ENCODE measurements at regions not wholly inside any gene's neighbourhood (a gene's known extent, or its start where the extent isn't known, plus 50 kb on each side); places are given as distances from the start of the nearest gene placed in this dataset.
"Not testable (repeated sequence)": the region's sequence is repeated elsewhere in the genome, so short reads cannot be mapped to it uniquely, and the experiment has no call there.

DNA sequence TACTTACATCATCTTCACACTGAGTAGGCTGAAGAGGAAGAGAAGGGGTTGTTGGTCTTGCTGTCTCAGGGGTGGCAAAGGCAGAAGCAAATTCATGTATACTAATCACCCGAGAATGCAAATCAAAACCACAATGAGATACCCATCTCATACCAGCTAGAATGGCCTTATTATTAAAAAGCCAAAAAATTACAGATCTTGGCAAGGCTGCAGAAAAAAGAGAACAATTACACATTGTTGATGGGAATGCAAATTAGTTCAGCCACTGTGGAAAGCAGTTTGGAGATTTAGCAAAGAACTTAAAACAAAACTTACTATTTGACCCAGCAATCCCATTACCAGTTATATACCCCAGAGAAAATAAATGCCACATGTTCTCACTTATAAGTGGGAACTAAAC lies 154.9 kb downstream of the SEC23A start:
- H3K27ac ChIP-seq (ENCODE audit: insufficient read depth, low read length, poor library complexity, severe bottlenecking) = no peak overlapping the region
- H3K4me3 ChIP-seq (ENCODE audit: insufficient read depth, low read depth, low read length, poor library complexity, severe bottlenecking) = no peak overlapping the region
- H3K4me1 ChIP-seq (ENCODE audit: control insufficient read depth, insufficient read depth, low read length, poor library complexity, severe bottlenecking) = no peaks in the 10 kb centered on the region
- DNase-seq = no peak
- H3K9me3 ChIP-seq (ENCODE audit: control insufficient read depth, low read length) = no peaks in the 10 kb centered on the region
- no peaks in the 10 kb centered on the region for H3K27me3 ChIP-seq (replicated peaks; ENCODE audit: control insufficient read depth, insufficient read depth, low read length, poor library complexity, severe bottlenecking)
- H3K36me3 ChIP-seq (ENCODE audit: control insufficient read depth, insufficient read depth, low read length) = no peaks in the 10 kb centered on the region

DNA sequence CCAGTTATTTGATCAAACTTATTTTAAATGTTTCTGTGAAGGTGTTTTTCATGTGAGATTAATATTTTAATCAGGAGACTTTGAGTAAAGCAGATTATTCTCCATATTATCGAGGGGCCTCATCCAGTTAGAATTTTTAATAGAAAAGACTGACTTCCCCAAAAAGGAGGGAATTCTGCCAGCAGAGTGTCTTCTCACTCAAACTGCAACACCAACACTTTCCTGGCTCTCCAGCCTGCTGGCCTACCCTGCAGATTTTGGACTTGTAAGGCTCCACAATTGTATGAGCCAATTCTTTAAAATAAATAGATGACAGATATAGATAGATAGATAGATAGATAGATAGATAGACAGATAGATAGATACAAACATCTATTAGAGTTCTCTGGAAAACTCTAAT lies 155.7 kb downstream of the SEC23A start:
- H3K4me3 ChIP-seq (ENCODE audit: insufficient read depth, low read depth, low read length, poor library complexity, severe bottlenecking) = no peak overlapping the region
- no peaks in the 10 kb centered on the region for H3K27me3 ChIP-seq (replicated peaks; ENCODE audit: control insufficient read depth, insufficient read depth, low read length, poor library complexity, severe bottlenecking)
- DNase-seq = no peak
- no peaks in the 10 kb centered on the region for H3K36me3 ChIP-seq (ENCODE audit: control insufficient read depth, insufficient read depth, low read length)
- no peak overlapping the region for H3K27ac ChIP-seq (ENCODE audit: insufficient read depth, low read length, poor library complexity, severe bottlenecking)
- H3K9me3 ChIP-seq (ENCODE audit: control insufficient read depth, low read length) = no peaks in the 10 kb centered on the region
- no peaks in the 10 kb centered on the region for H3K4me1 ChIP-seq (ENCODE audit: control insufficient read depth, insufficient read depth, low read length, poor library complexity, severe bottlenecking)

DNA sequence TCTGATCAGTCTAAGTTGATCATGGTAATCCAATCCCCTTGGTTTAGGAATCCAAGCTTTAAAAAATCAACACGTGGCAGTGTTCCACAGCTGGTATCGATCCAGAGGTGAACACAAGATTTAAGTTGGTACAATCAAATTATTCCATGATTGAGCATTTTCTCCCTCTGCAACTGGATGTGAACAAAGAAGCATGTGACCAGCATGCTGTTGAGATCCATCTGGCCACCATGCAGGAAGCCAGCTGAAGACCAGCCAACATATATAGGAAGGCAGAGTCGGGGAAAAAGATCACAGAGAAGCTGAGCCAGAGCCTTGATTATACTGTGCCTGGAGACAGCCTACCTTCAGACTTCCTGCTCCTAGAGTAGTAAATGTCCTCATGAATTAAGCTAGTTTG lies 158.3 kb downstream of the SEC23A start:
- no peak overlapping the region for H3K4me3 ChIP-seq (ENCODE audit: insufficient read depth, low read depth, low read length, poor library complexity, severe bottlenecking)
- H3K4me1 ChIP-seq (ENCODE audit: control insufficient read depth, insufficient read depth, low read length, poor library complexity, severe bottlenecking) = no peaks in the 10 kb centered on the region
- no peaks in the 10 kb centered on the region for H3K27me3 ChIP-seq (replicated peaks; ENCODE audit: control insufficient read depth, insufficient read depth, low read length, poor library complexity, severe bottlenecking)
- no peaks in the 10 kb centered on the region for H3K36me3 ChIP-seq (ENCODE audit: control insufficient read depth, insufficient read depth, low read length)
- no peaks in the 10 kb centered on the region for H3K9me3 ChIP-seq (ENCODE audit: control insufficient read depth, low read length)
- no peak overlapping the region for H3K27ac ChIP-seq (ENCODE audit: insufficient read depth, low read length, poor library complexity, severe bottlenecking)
- no peak for DNase-seq

DNA sequence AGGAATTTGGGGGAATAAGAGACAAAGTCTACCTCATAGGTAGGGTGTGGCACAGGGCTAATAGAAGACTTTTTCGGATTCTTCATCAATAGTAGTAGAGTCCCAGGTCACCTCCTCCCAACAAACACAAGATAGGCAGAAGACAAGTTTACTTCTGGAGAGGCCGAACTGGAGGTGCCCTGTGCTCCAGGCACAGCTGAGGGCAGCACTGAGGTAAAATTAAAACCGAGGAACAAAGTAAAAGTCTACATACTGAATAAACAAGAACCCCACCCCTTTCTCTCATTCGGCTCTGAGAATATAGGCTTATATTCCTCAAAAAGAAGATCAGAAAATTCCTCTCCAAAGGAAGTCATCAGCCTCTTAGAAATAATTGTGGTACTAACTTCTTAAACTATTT lies 161.5 kb downstream of the SEC23A start:
- no peaks in the 10 kb centered on the region for H3K9me3 ChIP-seq (ENCODE audit: control insufficient read depth, low read length)
- no peak overlapping the region for H3K4me3 ChIP-seq (ENCODE audit: insufficient read depth, low read depth, low read length, poor library complexity, severe bottlenecking)
- H3K27ac ChIP-seq (ENCODE audit: insufficient read depth, low read length, poor library complexity, severe bottlenecking) = no peak overlapping the region
- no peak for DNase-seq
- H3K4me1 ChIP-seq (ENCODE audit: control insufficient read depth, insufficient read depth, low read length, poor library complexity, severe bottlenecking) = no peaks in the 10 kb centered on the region
- no peaks in the 10 kb centered on the region for H3K27me3 ChIP-seq (replicated peaks; ENCODE audit: control insufficient read depth, insufficient read depth, low read length, poor library complexity, severe bottlenecking)
- no peaks in the 10 kb centered on the region for H3K36me3 ChIP-seq (ENCODE audit: control insufficient read depth, insufficient read depth, low read length)

DNA sequence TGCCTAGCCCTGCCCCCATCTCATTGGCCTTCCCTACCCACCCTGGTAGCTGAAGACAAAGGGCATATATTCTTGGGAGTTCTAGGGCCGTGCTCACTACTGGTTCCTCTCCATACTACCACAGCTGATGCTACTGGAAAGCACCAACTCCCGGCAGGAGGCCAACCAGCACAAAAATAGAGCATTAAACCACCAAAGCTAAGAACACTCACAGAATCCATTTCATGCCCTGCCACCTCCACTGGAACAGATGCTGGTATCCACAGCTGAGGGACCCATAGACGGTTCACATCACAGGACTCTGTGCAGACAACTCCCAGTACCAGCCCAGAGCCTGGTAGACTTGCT lies 170.4 kb downstream of the SEC23A start:
- H3K9me3 ChIP-seq (ENCODE audit: control insufficient read depth, low read length); H3K4me3 ChIP-seq (ENCODE audit: insufficient read depth, low read depth, low read length, poor library complexity, severe bottlenecking); DNase-seq; H3K4me1 ChIP-seq (ENCODE audit: control insufficient read depth, insufficient read depth, low read length, poor library complexity, severe bottlenecking); H3K27me3 ChIP-seq (replicated peaks; ENCODE audit: control insufficient read depth, insufficient read depth, low read length, poor library complexity, severe bottlenecking); H3K36me3 ChIP-seq (ENCODE audit: control insufficient read depth, insufficient read depth, low read length); H3K27ac ChIP-seq (ENCODE audit: insufficient read depth, low read length, poor library complexity, severe bottlenecking): not testable (repeated sequence)

DNA sequence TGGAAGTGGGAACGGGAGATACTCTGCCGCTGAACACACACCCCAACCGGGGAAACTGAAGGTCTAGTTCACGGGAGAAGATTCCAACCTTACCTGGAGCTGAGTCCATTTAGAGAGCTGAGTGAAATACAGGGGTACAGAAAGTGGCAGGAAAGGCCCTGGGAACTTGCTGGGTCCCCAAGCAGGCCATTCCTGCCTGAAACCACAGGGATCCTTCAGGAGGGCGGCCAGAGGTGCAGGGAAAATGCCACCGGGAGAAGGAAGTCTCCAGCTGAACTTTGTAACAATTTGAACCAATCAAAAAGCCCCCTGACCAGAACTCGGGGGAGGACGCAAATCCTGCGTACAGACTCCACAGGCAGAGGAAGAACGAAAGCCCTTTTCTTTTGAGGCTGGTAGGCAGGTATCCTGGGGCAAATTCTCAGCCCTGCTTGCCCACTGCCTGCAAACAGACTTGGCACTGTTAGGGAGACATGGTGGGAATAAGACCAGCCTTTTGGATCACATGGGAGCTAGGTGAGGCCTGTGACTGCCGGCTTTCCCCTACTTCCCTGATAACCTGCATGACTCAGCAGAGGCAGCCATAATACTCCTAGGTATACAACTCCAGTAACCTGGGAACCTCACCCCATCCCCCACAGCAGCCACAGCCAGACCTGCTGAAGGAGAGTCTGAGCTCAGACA lies 170.9 kb downstream of the SEC23A start:
- no peaks in the 10 kb centered on the region for H3K4me1 ChIP-seq (ENCODE audit: control insufficient read depth, insufficient read depth, low read length, poor library complexity, severe bottlenecking)

DNA sequence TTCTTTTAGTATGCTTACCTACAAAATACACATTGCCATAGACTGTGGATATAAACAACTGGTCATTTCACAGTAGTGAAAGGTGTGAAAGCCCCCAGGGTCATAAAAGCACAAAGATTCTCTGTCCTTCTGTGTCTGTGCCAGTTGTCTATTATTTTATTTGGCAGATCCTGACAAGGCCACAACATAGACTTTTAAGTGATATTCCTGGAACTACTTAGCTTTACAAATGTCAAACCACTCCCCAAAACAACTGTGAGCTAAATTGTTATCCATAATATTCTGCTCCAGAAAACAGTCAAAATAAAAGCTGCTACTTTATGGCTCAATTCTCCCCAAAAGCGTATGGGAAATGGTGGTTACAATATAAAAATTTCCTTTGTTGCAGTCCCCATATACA lies 172.1 kb downstream of the SEC23A start:
- no peaks in the 10 kb centered on the region for H3K4me1 ChIP-seq (ENCODE audit: control insufficient read depth, insufficient read depth, low read length, poor library complexity, severe bottlenecking)
- H3K4me3 ChIP-seq (ENCODE audit: insufficient read depth, low read depth, low read length, poor library complexity, severe bottlenecking) = no peak overlapping the region

More for the DNA sequence above, 170.9 kb downstream of the SEC23A start:
- Histone ChIP-seq H3K9me3 (ENCODE audit: control insufficient read depth, low read length) (no peaks in the 10 kb centered on the region), H3K36me3 (ENCODE audit: control insufficient read depth, insufficient read depth, low read length) (no peaks in the 10 kb centered on the region), H3K27ac (ENCODE audit: insufficient read depth, low read length, poor library complexity, severe bottlenecking) (no peak overlapping the region), H3K27me3 (replicated peaks; ENCODE audit: control insufficient read depth, insufficient read depth, low read length, poor library complexity, severe bottlenecking) (no peaks in the 10 kb centered on the region), H3K4me3 (ENCODE audit: insufficient read depth, low read depth, low read length, poor library complexity, severe bottlenecking) (no peak overlapping the region)
- no peak for DNase-seq

DNA sequence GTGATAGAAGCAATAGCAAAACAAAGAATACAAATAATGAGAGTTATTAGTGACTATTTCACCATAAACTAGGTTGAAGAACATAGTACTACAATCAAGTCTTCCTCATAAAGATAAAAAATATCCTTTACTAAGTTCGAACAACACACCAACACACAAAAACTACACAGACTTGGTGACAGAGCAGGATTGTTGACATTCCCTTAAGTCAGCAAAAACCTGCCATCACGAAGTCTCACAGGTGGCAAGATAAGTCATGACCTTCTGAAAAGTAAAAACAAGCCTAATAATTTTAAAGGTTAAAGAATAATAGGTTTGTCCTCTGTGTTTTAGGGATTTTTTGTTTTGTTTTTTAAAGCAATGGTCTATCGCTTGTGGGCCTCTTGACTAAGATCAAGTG lies 173.0 kb downstream of the SEC23A start:
- no peaks in the 10 kb centered on the region for H3K4me1 ChIP-seq (ENCODE audit: control insufficient read depth, insufficient read depth, low read length, poor library complexity, severe bottlenecking)
- no peaks in the 10 kb centered on the region for H3K9me3 ChIP-seq (ENCODE audit: control insufficient read depth, low read length)
- no peak for DNase-seq
- no peak overlapping the region for H3K4me3 ChIP-seq (ENCODE audit: insufficient read depth, low read depth, low read length, poor library complexity, severe bottlenecking)
- H3K27ac ChIP-seq (ENCODE audit: insufficient read depth, low read length, poor library complexity, severe bottlenecking) = no peak overlapping the region
- no peaks in the 10 kb centered on the region for H3K36me3 ChIP-seq (ENCODE audit: control insufficient read depth, insufficient read depth, low read length)
- H3K27me3 ChIP-seq (replicated peaks; ENCODE audit: control insufficient read depth, insufficient read depth, low read length, poor library complexity, severe bottlenecking) = no peaks in the 10 kb centered on the region

More for the DNA sequence above, 172.1 kb downstream of the SEC23A start:
- Histone ChIP-seq H3K27me3 (replicated peaks; ENCODE audit: control insufficient read depth, insufficient read depth, low read length, poor library complexity, severe bottlenecking) (no peaks in the 10 kb centered on the region), H3K9me3 (ENCODE audit: control insufficient read depth, low read length) (no peaks in the 10 kb centered on the region), H3K27ac (ENCODE audit: insufficient read depth, low read length, poor library complexity, severe bottlenecking) (no peak overlapping the region), H3K36me3 (ENCODE audit: control insufficient read depth, insufficient read depth, low read length) (no peaks in the 10 kb centered on the region)
- DNase-seq = no peak

DNA sequence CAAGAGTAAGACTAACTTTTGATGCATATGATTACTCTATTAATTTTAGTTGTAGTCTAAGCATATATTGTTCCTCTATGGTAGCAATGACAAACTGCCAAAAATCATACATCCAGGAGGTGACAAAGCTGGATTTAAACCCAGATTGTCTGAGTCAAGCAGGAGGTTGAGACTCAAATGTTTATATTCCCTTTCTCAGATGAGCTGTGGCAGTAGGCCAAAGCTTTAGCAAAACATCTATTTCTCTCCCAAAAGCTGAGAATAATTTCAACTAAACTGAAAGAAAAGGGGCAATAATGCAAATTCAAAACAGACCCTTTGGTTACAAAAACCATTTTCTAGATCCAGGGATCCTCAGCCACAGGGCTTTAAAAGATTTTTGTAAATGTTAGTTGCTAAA lies 173.6 kb downstream of the SEC23A start:
- no peak for DNase-seq
- H3K36me3 ChIP-seq (ENCODE audit: control insufficient read depth, insufficient read depth, low read length) = no peaks in the 10 kb centered on the region
- H3K27ac ChIP-seq (ENCODE audit: insufficient read depth, low read length, poor library complexity, severe bottlenecking) = no peak overlapping the region
- no peak overlapping the region for H3K4me3 ChIP-seq (ENCODE audit: insufficient read depth, low read depth, low read length, poor library complexity, severe bottlenecking)
- no peaks in the 10 kb centered on the region for H3K9me3 ChIP-seq (ENCODE audit: control insufficient read depth, low read length)
- no peaks in the 10 kb centered on the region for H3K4me1 ChIP-seq (ENCODE audit: control insufficient read depth, insufficient read depth, low read length, poor library complexity, severe bottlenecking)
- H3K27me3 ChIP-seq (replicated peaks; ENCODE audit: control insufficient read depth, insufficient read depth, low read length, poor library complexity, severe bottlenecking) = no peaks in the 10 kb centered on the region

DNA sequence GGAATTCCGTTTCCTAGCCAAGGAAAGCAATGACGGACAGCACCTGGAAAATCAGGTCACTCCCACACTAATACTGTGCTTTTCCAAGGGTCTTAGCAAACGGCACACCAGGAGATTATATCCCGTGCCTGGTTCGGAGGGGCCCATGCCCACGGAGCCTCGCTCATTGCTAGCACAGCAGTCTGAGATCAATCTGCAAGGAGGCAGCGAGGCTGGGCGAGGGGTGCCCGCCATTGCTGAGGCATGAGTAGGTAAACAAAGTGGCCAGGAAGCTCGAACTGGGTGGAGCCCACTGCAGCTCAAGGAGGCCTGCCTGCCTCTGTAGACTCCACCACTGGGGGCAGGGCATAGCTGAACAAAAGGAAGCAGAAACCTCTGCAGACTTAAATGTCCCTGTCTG lies 181.1 kb downstream of the SEC23A start:
- H3K4me3 ChIP-seq (ENCODE audit: insufficient read depth, low read depth, low read length, poor library complexity, severe bottlenecking); H3K9me3 ChIP-seq (ENCODE audit: control insufficient read depth, low read length): not testable (repeated sequence)

More for the DNA sequence above, 181.1 kb downstream of the SEC23A start:
- H3K27ac ChIP-seq (ENCODE audit: insufficient read depth, low read length, poor library complexity, severe bottlenecking); DNase-seq; H3K36me3 ChIP-seq (ENCODE audit: control insufficient read depth, insufficient read depth, low read length); H3K4me1 ChIP-seq (ENCODE audit: control insufficient read depth, insufficient read depth, low read length, poor library complexity, severe bottlenecking); H3K27me3 ChIP-seq (replicated peaks; ENCODE audit: control insufficient read depth, insufficient read depth, low read length, poor library complexity, severe bottlenecking): not testable (repeated sequence)
